ENCODE measurements at regions not wholly inside any gene's neighbourhood (a gene's known extent, or its start where the extent isn't known, plus 50 kb on each side); places are given as distances from the start of the nearest gene placed in this dataset.

GRCh38 chr6:103516336-103516735, 1343.4 kb downstream of the HACE1 start:
- TF ChIP-seq CTCF (IDR thresholded peaks at IDR 0.05) (no peak), POLR2A (IDR thresholded peaks at IDR 0.05) (no peak), POLR2AphosphoS5 (IDR thresholded peaks at IDR 0.05) (no peak), EP300 (IDR thresholded peaks at IDR 0.05) (no peak)
